SK-N-SH treated with all-trans-retinoic acid at 6 μM for 48 hours (cell line): ENCODE measurements at regions not wholly inside any gene's neighbourhood (a gene's known extent, or its start where the extent isn't known, plus 50 kb on each side); places are given as distances from the start of the nearest gene placed in this dataset.

Source experiments
- ISL1 ChIP-seq: fragments of 250-450 bp; sonication (Bioruptor Pico); IDR thresholded peaks from 2 replicates; pipeline ENCODE4 v2.1.2; 2022; ENCODE audit warnings: mild to moderate bottlenecking, moderate library complexity
- SNAI2 ChIP-seq: fragments of 250-450 bp; sonication (Bioruptor Pico); IDR thresholded peaks from 2 replicates; pipeline ENCODE4 v1.5.0; 2020; ENCODE audit warnings: mild to moderate bottlenecking, moderate library complexity
- TOX ChIP-seq: fragments of 250-450 bp; sonication (Bioruptor Pico); IDR thresholded peaks from 2 replicates; pipeline ENCODE4 v1.8.0; 2021; ENCODE audit warnings: mild to moderate bottlenecking, moderate library complexity, borderline replicate concordance

DNA sequence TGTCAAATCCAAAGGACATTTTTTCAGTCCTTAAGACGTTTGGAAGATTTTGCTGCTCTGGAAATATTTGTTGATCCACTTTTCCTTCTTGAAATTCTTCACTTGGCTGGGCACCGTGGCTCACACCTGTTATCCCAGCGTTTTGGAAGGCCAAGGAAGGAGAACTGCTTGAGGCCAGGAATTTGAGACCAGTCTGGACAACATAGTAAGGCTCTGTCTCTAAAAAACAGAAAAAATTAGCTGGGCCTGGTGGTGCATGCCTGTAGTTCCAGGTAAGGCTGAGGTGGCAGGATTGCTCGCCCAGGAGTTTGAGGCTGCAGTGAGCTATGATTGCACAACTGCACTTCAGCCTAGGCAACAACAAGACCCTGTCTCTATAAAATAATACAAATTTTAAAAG is 173.9 kb upstream of the MITF start:
- TF ChIP-seq ISL1 (CRISPR knock-in tag) (no peak), SNAI2 (CRISPR knock-in tag) (no peak), TOX (CRISPR knock-in tag) (no peak)
